GM12872 (cell line): ENCODE measurements at regions not wholly inside any gene's neighbourhood (a gene's known extent, or its start where the extent isn't known, plus 50 kb on each side); places are given as distances from the start of the nearest gene placed in this dataset.

ENCODE experiments used
- TF ChIP-seq, protein P1 (sequence below): IDR thresholded peaks from 3 replicates; pipeline ENCODE4 v1.5.1; 2011; ENCODE audit warnings: low read depth, mild to moderate bottlenecking, low read length, moderate library complexity; ENCODE audit not compliant: insufficient read depth

- TF ChIP-seq, protein P1, sequence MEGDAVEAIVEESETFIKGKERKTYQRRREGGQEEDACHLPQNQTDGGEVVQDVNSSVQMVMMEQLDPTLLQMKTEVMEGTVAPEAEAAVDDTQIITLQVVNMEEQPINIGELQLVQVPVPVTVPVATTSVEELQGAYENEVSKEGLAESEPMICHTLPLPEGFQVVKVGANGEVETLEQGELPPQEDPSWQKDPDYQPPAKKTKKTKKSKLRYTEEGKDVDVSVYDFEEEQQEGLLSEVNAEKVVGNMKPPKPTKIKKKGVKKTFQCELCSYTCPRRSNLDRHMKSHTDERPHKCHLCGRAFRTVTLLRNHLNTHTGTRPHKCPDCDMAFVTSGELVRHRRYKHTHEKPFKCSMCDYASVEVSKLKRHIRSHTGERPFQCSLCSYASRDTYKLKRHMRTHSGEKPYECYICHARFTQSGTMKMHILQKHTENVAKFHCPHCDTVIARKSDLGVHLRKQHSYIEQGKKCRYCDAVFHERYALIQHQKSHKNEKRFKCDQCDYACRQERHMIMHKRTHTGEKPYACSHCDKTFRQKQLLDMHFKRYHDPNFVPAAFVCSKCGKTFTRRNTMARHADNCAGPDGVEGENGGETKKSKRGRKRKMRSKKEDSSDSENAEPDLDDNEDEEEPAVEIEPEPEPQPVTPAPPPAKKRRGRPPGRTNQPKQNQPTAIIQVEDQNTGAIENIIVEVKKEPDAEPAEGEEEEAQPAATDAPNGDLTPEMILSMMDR, result no peak
Measured at GRCh38 chr14:97486601-97487120, 689.5 kb downstream of the VRK1 start.

- TF ChIP-seq, protein P1, result no peak
Measured at GRCh38 chr14:97489750-97490149, 692.6 kb downstream of the VRK1 start.

DNA sequence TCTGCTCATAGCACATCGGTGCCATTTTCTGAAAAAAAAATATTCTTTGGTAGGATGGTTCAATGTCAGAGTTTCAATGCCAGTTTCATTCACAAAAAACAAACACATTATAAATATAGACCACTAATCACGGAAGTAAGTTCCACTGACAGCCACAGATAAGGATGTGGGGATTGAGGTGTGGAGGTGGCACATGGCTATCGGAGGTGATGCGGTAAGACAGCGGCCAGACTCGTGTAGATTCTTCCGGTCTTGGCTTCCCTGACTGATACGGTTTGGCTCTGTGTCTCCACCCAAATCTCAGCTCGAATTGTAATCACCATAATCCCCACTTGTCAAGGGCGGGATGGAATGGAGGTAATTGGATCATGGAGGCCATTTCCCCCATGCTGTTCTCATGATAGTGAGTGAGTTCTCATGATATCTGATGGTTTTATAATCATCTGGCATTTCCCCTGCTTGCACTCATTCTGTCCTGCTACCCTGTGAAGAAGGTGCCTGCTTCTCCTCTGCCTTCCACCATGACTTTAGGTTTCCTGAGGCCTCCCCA is 693.4 kb downstream of the VRK1 start:
- TF ChIP-seq, protein P1, result no peak

DNA sequence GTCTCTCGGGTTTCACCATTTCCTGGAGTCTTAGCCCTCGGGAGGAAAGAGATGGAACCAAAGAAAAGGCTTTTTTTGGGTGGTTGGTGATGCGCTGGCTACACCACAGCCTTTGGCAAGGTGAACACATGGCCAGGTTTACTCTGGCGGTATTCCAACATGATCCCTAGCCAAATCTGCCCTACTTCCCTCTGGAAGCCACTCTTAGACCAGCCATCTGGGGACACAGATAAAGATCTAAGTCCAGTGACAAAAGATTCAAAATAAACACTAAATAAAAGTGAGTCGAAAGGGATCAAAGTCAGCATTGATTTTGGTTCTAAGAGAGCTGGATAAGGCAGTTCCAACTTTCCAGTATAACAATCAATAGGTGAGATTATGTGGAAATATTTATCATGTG is 694.5 kb downstream of the VRK1 start:
- TF ChIP-seq, protein P1, result no peak

- TF ChIP-seq, protein P1, result no peak
Measured at GRCh38 chr14:97499790-97500481, 702.8 kb downstream of the VRK1 start.

GRCh38 chr14:97506626-97507025 is 709.4 kb downstream of the VRK1 start:
- TF ChIP-seq, protein P1, result no peak

DNA sequence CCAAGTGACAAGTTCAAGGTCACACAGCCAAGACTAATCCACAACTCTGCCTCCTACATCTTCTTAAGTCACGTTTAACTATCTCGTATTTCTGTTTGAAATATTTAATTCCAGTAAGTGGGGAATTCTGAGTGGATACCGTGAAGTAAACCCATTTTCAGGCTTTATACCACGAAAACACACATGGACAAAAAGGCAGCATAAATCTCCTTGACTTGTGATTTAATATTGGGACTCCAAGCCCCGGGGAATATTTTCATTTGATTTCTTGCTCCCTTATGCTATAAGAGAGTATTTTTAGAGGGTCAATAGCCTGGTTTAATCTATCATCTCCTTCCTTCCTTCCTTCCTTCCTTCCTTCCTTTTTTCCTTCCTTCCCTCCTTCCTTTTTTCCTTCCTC is 716.7 kb downstream of the VRK1 start:
- TF ChIP-seq, protein P1, result no peak
